IPS-20b (cell line): ENCODE measurements at regions not wholly inside any gene's neighbourhood (a gene's known extent, or its start where the extent isn't known, plus 50 kb on each side); places are given as distances from the start of the nearest gene placed in this dataset.

Experiments used
- H3K27ac ChIP-seq: one replicate; pipeline ENCODE4 v1.5.1; 2013; ENCODE audit warnings: low read length
- H3K27me3 ChIP-seq: 2 replicates; pipeline ENCODE4 v1.6.1; 2013; ENCODE audit warnings: mild to moderate bottlenecking, low read length, inconsistent platforms; ENCODE audit not compliant: insufficient read depth
- H3K36me3 ChIP-seq: 2 replicates; pipeline ENCODE4 v1.6.1; 2013; ENCODE audit warnings: low read depth, mild to moderate bottlenecking, inconsistent platforms, low read length, moderate library complexity; ENCODE audit not compliant: insufficient read depth
- H3K4me1 ChIP-seq: 2 replicates; pipeline ENCODE4 v1.6.1; 2013; ENCODE audit warnings: mild to moderate bottlenecking, control low read depth, inconsistent platforms, low read length, moderate library complexity; ENCODE audit not compliant: insufficient read depth
- H3K4me3 ChIP-seq: 2 replicates; pipeline ENCODE4 v1.5.1; 2013; ENCODE audit warnings: mild to moderate bottlenecking, low read length, inconsistent platforms
- H3K9ac ChIP-seq: 2 replicates; pipeline ENCODE4 v1.6.1; 2013; ENCODE audit warnings: low read depth, mild to moderate bottlenecking, inconsistent platforms, low read length, moderate library complexity
- H3K9me3 ChIP-seq: 2 replicates; pipeline ENCODE4 v1.6.1; 2013; ENCODE audit warnings: mild to moderate bottlenecking, low read depth, low read length, inconsistent platforms; ENCODE audit not compliant: insufficient read depth

DNA sequence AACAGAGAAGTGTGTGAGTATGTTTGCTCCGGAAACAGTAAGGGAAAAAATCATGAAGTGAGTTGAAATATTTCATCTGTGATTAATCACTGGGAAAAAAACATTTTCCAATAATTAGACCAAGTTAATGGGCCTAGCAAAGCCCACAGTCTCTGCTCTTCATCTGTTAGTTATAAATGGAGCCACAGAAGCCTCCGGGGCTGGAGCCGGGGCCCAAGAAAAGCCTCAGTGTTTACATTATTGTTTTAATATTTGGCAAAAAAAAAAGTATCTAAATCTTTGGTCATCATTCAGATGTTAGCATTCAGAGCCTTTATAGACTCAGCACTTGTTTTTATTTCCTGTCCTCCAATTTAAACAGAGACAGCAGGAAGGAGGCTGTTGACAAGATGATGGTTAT is 115.0 kb downstream of the UBE2U start:
- H3K27me3 ChIP-seq = no peaks in the 10 kb centered on the region
- H3K9ac ChIP-seq = no peak overlapping the region
- peaks cover 11% of the 10 kb centered on the region; the same call in 1 of the 2 replicates for H3K4me1 ChIP-seq
- no peaks in the 10 kb centered on the region for H3K9me3 ChIP-seq
- no peak overlapping the region for H3K4me3 ChIP-seq
- no peaks in the 10 kb centered on the region for H3K36me3 ChIP-seq
- no peak overlapping the region for H3K27ac ChIP-seq

- H3K9ac ChIP-seq = no peak overlapping the region
- H3K27ac ChIP-seq = no peak overlapping the region
- H3K36me3 ChIP-seq = no peaks in the 10 kb centered on the region
- peaks cover 5% of the 10 kb centered on the region; the same call in 1 of the 2 replicates for H3K4me1 ChIP-seq
- H3K4me3 ChIP-seq = no peak overlapping the region
- no peaks in the 10 kb centered on the region for H3K9me3 ChIP-seq
- H3K27me3 ChIP-seq = no peaks in the 10 kb centered on the region
Measured at GRCh38 chr1:64320007-64320406, 116.6 kb downstream of the UBE2U start.

GRCh38 chr1:64320470-64320869 is 117.0 kb downstream of the UBE2U start:
- no peaks in the 10 kb centered on the region for H3K9me3 ChIP-seq
- H3K4me1 ChIP-seq = peaks cover 5% of the 10 kb centered on the region; the same call in 1 of the 2 replicates
- no peak overlapping the region for H3K27ac ChIP-seq
- no peaks in the 10 kb centered on the region for H3K36me3 ChIP-seq
- H3K27me3 ChIP-seq = no peaks in the 10 kb centered on the region
- H3K9ac ChIP-seq = no peak overlapping the region
- H3K4me3 ChIP-seq = no peak overlapping the region

DNA sequence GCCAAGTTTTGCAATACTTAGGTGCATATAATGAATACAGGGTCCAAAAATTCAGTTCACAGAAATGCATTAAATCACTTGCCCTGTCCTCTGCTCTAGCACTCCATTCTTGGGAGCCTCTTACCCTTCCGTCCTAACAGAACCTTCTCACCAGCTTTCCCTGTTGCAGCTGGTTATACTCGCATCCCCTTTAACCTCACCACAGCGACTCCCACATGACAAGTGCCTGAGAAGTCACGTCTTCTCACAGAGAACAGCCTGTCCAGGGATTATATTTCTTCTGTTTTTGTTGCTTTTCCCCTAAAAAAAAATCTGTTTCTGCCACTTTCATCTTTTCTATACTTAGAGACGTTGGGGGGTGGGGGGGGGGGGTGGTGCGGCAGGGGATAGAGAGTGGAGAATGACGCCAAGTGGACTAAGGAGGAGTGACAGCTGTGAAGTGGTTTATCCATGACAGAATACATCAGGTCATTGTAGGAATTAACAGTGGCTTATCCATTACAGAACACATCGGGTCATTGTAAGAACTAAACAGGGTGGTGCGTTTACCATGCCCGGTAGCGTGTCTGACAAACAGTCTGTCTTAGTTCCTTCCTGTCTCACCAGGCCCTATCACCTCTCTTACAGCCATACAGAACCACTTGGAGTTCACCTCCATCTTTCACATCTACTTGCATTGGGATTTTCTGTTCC is 117.6 kb downstream of the UBE2U start:
- H3K27ac ChIP-seq = no peak overlapping the region
- no peaks in the 10 kb centered on the region for H3K9me3 ChIP-seq
- H3K9ac ChIP-seq = no peak overlapping the region
- H3K4me1 ChIP-seq = peaks cover 5% of the 10 kb centered on the region; the same call in 1 of the 2 replicates
- no peaks in the 10 kb centered on the region for H3K36me3 ChIP-seq
- no peaks in the 10 kb centered on the region for H3K27me3 ChIP-seq
- H3K4me3 ChIP-seq = no peak overlapping the region

DNA sequence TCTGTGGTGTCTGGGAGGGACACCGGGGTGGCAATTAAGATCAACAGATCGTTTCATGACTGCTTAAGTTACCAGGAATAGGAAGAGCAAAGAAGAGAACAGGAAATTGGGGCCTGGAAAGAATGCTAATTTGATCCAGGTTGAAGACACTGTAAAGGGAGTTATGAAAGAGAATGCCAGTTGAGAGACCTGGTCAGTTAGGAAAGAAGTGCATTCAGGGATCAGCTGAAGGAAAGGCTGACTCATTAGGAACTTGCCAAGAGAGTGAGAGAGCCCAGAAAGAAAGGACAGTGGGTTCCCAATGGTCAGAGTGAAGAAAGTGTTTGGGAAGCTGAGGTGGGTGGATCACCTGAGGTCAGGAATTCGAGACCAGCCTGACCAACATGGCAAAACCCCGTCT is 119.6 kb downstream of the UBE2U start:
- no peak overlapping the region for H3K27ac ChIP-seq
- H3K27me3 ChIP-seq = no peaks in the 10 kb centered on the region
- H3K36me3 ChIP-seq = no peaks in the 10 kb centered on the region
- H3K4me3 ChIP-seq = no peak overlapping the region
- peaks cover 5% of the 10 kb centered on the region; the same call in 1 of the 2 replicates for H3K4me1 ChIP-seq
- no peaks in the 10 kb centered on the region for H3K9me3 ChIP-seq
- no peak overlapping the region for H3K9ac ChIP-seq

GRCh38 chr1:64323882-64324281 is 120.5 kb downstream of the UBE2U start:
- Histone ChIP-seq H3K36me3 (no peaks in the 10 kb centered on the region), H3K4me3 (no peak overlapping the region), H3K9ac (no peak overlapping the region), H3K27ac (no peak overlapping the region), H3K27me3 (no peaks in the 10 kb centered on the region), H3K4me1 (peaks cover 10% of the 10 kb centered on the region), H3K9me3 (no peaks in the 10 kb centered on the region)

DNA sequence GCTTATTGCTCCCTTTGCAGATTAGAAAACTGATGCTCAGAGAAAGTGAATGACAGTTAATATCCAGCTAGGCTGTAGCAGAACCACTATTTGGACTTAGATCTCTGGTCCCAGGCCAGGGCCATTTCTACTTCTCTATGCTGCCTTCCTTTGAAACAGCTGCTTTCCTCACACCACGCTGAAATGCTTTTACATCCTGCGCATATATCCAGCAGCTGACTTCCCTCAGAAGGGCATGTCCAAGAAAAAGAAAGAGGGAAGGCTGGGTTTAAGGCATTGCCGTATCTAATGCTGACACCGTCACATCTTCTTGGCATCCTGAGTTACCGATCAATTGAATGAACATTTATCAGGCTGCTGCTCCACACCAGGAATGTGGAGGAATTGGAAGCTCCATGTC is 122.4 kb downstream of the UBE2U start:
- H3K9me3 ChIP-seq = no peaks in the 10 kb centered on the region
- H3K27ac ChIP-seq = no peak overlapping the region
- H3K4me1 ChIP-seq = peaks cover 15% of the 10 kb centered on the region
- no peak overlapping the region for H3K4me3 ChIP-seq
- H3K9ac ChIP-seq = no peak overlapping the region
- H3K27me3 ChIP-seq = no peaks in the 10 kb centered on the region
- H3K36me3 ChIP-seq = no peaks in the 10 kb centered on the region

GRCh38 chr1:64327119-64327518 is 123.7 kb downstream of the UBE2U start:
- Histone ChIP-seq H3K4me3 (no peak overlapping the region), H3K27me3 (no peaks in the 10 kb centered on the region), H3K9me3 (no peaks in the 10 kb centered on the region), H3K4me1 (peaks cover 15% of the 10 kb centered on the region), H3K9ac (no peak overlapping the region), H3K27ac (no peak overlapping the region), H3K36me3 (no peaks in the 10 kb centered on the region)

GRCh38 chr1:64328193-64328592 is 124.8 kb downstream of the UBE2U start:
- Histone ChIP-seq H3K9me3 (no peaks in the 10 kb centered on the region), H3K4me3 (no peak overlapping the region), H3K4me1 (peaks cover 10% of the 10 kb centered on the region), H3K27ac (no peak overlapping the region), H3K36me3 (no peaks in the 10 kb centered on the region), H3K9ac (no peak overlapping the region), H3K27me3 (no peaks in the 10 kb centered on the region)

DNA sequence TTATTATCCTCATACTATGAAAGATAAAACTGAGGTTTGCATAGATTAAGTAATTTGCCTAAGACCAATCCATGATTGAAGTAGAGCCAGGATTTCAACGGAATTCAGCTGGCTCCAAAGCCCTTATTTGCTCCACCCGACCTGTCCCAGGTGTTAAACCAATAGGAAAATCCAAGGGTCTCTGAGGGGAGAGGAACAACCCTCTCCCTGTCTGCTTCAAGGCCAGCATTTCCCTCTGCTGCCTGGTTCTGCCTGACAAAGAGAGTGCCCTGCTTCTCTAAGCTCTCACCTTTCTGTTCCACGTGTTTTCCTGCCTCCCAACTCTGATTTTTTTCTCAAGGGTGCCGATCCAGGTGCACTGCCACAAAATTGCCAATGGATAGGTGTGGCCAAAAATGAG is 127.4 kb downstream of the UBE2U start:
- Histone ChIP-seq H3K4me3 (no peak overlapping the region), H3K9me3 (no peaks in the 10 kb centered on the region), H3K27me3 (no peaks in the 10 kb centered on the region), H3K36me3 (no peaks in the 10 kb centered on the region), H3K9ac (no peak overlapping the region), H3K27ac (no peak overlapping the region), H3K4me1 (peaks cover 10% of the 10 kb centered on the region)

- Histone ChIP-seq H3K4me1 (no peaks in the 10 kb centered on the region), H3K27me3 (no peaks in the 10 kb centered on the region), H3K9me3 (no peaks in the 10 kb centered on the region), H3K9ac (no peak overlapping the region), H3K27ac (no peak overlapping the region), H3K36me3 (no peaks in the 10 kb centered on the region), H3K4me3 (no peak overlapping the region)
Measured at GRCh38 chr1:64335636-64336035, 132.2 kb downstream of the UBE2U start.

- H3K27ac ChIP-seq = no peak overlapping the region
- H3K27me3 ChIP-seq = no peaks in the 10 kb centered on the region; the same call in 1 of the 2 replicates
- H3K4me1 ChIP-seq = no peaks in the 10 kb centered on the region
- no peak overlapping the region for H3K4me3 ChIP-seq
- no peaks in the 10 kb centered on the region for H3K9me3 ChIP-seq
- no peak overlapping the region for H3K9ac ChIP-seq
- H3K36me3 ChIP-seq = no peaks in the 10 kb centered on the region
Measured at GRCh38 chr1:64337475-64337874, 132.5 kb upstream of the CACHD1 start.
